HEK293T (cell line): ENCODE measurements at regions not wholly inside any gene's neighbourhood (a gene's known extent, or its start where the extent isn't known, plus 50 kb on each side); places are given as distances from the start of the nearest gene placed in this dataset.

ENCODE experiments used
- ARNT ChIP-seq: fragments of 450-650 bp; IDR thresholded peaks from 2 replicates; pipeline ENCODE4 v1.6.1; 2017; ENCODE audit warnings: mild to moderate bottlenecking
- BHLHE40 ChIP-seq: fragments of 450-650 bp; IDR thresholded peaks from 2 replicates; pipeline ENCODE4 v1.6.1; 2016; ENCODE audit warnings: mild to moderate bottlenecking, moderate library complexity, borderline replicate concordance
- ELF4 ChIP-seq: fragments of 450-650 bp; IDR thresholded peaks from 2 replicates; pipeline ENCODE4 v1.6.1; 2017; ENCODE audit warnings: antibody characterized with exemption
- FOXA1 ChIP-seq: fragments of 450-650 bp; IDR thresholded peaks from 2 replicates; pipeline ENCODE4 v1.6.1; 2016; ENCODE audit warnings: mild to moderate bottlenecking
- FOXK2 ChIP-seq: fragments of 450-650 bp; IDR thresholded peaks from 2 replicates; pipeline ENCODE4 v1.6.1; 2016; ENCODE audit warnings: mild to moderate bottlenecking
- FOXM1 ChIP-seq: fragments of 450-650 bp; IDR thresholded peaks from 2 replicates; pipeline ENCODE4 v1.6.1; 2017; ENCODE audit warnings: mild to moderate bottlenecking, borderline replicate concordance
- HDGF ChIP-seq: fragments of 450-650 bp; IDR thresholded peaks from 2 replicates; pipeline ENCODE4 v1.6.1; 2017; ENCODE audit warnings: antibody characterized with exemption, borderline replicate concordance
- LEF1 ChIP-seq: fragments of 450-650 bp; IDR thresholded peaks from 2 replicates; pipeline ENCODE4 v1.6.1; 2017; ENCODE audit warnings: mild to moderate bottlenecking, borderline replicate concordance
- NFRKB ChIP-seq: fragments of 450-650 bp; IDR thresholded peaks from 2 replicates; pipeline ENCODE4 v1.6.1; 2016; ENCODE audit warnings: mild to moderate bottlenecking, moderate library complexity
- PKNOX1 ChIP-seq: fragments of 450-650 bp; IDR thresholded peaks from 2 replicates; pipeline ENCODE4 v1.6.1; 2016
- SUZ12 ChIP-seq: fragments of 450-650 bp; IDR thresholded peaks from 2 replicates; pipeline ENCODE4 v1.6.1; 2016; ENCODE audit warnings: mild to moderate bottlenecking
- TARDBP ChIP-seq: fragments of 450-650 bp; IDR thresholded peaks from 2 replicates; pipeline ENCODE4 v1.6.1; 2016
- ZNF384 ChIP-seq: fragments of 450-650 bp; IDR thresholded peaks from 2 replicates; pipeline ENCODE4 v1.6.1; 2016

GRCh38 chr12:91772411-91772810 is 373.2 kb downstream of the BTG1 start:
- no peak for TF ChIP-seq FOXA1
- TF ChIP-seq PKNOX1 = no peak
- TF ChIP-seq ELF4 = no peak
- no peak for TF ChIP-seq SUZ12
- TF ChIP-seq ARNT = no peak
- TF ChIP-seq HDGF = no peak
- no peak for TF ChIP-seq ZNF384
- TF ChIP-seq FOXM1 = no peak
- no peak for TF ChIP-seq FOXK2
- TF ChIP-seq NFRKB = no peak
- no peak for TF ChIP-seq BHLHE40
- no peak for TF ChIP-seq TARDBP
- TF ChIP-seq LEF1 = no peak
